Thoracic aorta (tissue), 2 donors: ENCODE measurements at regions not wholly inside any gene's neighbourhood (a gene's known extent, or its start where the extent isn't known, plus 50 kb on each side); places are given as distances from the start of the nearest gene placed in this dataset.
"Not testable (repeated sequence)": the region's sequence is repeated elsewhere in the genome, so short reads cannot be mapped to it uniquely, and the experiment has no call there.

Source experiments
- ATAC-seq: fragments of 150-250 bp; one replicate; pipeline ENCODE4 v1.8.0; 2017; ENCODE audit warnings: low read depth; ENCODE audit not compliant: insufficient number of reproducible peaks, low FRiP score
- DNase-seq: peaks from one replicate; pipeline ENCODE4 v3.0.0-alpha.2; 2020; ENCODE audit warnings: low spot score
- H3K27ac ChIP-seq, 2 donors: fragments of 200-600 bp; sonication (generic); 1 replicate in 1 of 2; 2 replicates in 1 of 2; pipeline ENCODE4 v1.5.1; 2016; ENCODE audit warnings: mild to moderate bottlenecking in 2 of 2, moderate library complexity in 2 of 2
- H3K27me3 ChIP-seq: fragments of 200-600 bp; sonication (generic); replicated peaks from 2 replicates; pipeline ENCODE4 v1.6.0; 2016; ENCODE audit warnings: mild to moderate bottlenecking; ENCODE audit not compliant: insufficient read depth
- H3K36me3 ChIP-seq: fragments of 200-600 bp; sonication (generic); one replicate; pipeline ENCODE4 v1.5.1; 2016
- H3K4me1 ChIP-seq, 2 donors: fragments of 200-600 bp; sonication (generic); 1 replicate in 1 of 2; 2 replicates in 1 of 2; pipeline versions ENCODE4 v1.5.1 to v1.6.0; 2016; ENCODE audit warnings: low read depth in 2 of 2, mild to moderate bottlenecking in 1 of 2; ENCODE audit not compliant: control insufficient read depth in 1 of 2
- H3K4me3 ChIP-seq: fragments of 200-600 bp; sonication (generic); 2 replicates; pipeline ENCODE4 v1.5.1; 2016; ENCODE audit warnings: mild to moderate bottlenecking
- H3K9me3 ChIP-seq: fragments of 200-600 bp; sonication (generic); 2 replicates; pipeline ENCODE4 v1.5.1; 2016
- TF ChIP-seq, protein P1 (sequence below): fragments of 200-600 bp; sonication (generic); IDR thresholded peaks from one replicate; pipeline ENCODE4 v1.5.1; 2019; ENCODE audit warnings: antibody characterized with exemption

DNA sequence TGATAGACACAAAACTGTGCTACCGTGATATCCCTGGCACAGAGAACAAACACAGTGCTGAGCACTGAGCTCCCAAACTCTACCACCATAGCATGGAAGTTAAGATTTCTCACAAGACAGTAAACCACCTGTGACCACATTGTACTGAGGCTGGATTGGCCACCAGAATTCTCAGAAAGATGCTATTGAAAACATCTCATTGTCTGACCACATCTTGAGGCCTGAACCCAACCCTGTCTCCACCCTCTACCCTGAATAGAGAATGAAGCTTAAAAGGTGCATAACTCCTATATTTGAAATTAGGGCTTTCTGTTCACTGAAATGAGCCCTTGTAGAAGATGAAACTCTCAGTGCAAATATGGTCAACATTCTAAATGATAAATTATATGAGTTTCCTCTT, 281.3 kb upstream of the NPAP1 start:
- Histone ChIP-seq H3K9me3 (no peaks in the 10 kb centered on the region), H3K27ac (no peak overlapping the region), H3K4me3 (no peak overlapping the region), H3K4me1 (no peaks in the 10 kb centered on the region), H3K27me3 (no peaks in the 10 kb centered on the region), H3K36me3 (no peaks in the 10 kb centered on the region)
- DNase-seq (no peak), ATAC-seq (no peak)
- TF ChIP-seq, protein P1, sequence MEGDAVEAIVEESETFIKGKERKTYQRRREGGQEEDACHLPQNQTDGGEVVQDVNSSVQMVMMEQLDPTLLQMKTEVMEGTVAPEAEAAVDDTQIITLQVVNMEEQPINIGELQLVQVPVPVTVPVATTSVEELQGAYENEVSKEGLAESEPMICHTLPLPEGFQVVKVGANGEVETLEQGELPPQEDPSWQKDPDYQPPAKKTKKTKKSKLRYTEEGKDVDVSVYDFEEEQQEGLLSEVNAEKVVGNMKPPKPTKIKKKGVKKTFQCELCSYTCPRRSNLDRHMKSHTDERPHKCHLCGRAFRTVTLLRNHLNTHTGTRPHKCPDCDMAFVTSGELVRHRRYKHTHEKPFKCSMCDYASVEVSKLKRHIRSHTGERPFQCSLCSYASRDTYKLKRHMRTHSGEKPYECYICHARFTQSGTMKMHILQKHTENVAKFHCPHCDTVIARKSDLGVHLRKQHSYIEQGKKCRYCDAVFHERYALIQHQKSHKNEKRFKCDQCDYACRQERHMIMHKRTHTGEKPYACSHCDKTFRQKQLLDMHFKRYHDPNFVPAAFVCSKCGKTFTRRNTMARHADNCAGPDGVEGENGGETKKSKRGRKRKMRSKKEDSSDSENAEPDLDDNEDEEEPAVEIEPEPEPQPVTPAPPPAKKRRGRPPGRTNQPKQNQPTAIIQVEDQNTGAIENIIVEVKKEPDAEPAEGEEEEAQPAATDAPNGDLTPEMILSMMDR: no peak

DNA sequence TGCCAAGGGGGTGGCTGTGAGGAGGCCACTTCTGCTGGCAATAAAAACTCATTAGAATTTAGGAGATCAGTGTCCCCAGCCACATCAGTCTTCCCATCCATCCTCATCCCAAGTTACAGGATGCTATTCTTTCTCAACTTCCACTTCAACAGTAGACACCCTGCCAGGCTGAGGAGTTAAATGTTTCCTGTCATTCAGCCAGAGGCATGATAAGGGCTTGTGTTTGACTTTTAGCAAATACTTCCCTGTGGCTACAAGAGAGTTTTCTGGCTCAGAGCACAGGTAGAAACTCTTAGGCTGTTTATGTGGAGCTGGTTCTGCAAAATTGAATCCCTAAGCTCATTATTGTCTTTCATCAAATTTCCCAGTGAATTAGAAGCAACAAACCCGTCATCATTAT, 262.9 kb upstream of the NPAP1 start:
- DNase-seq, H3K9me3 ChIP-seq, H3K4me1 ChIP-seq, H3K36me3 ChIP-seq, H3K27me3 ChIP-seq, H3K27ac ChIP-seq, H3K4me3 ChIP-seq, ATAC-seq: not testable (repeated sequence)

DNA sequence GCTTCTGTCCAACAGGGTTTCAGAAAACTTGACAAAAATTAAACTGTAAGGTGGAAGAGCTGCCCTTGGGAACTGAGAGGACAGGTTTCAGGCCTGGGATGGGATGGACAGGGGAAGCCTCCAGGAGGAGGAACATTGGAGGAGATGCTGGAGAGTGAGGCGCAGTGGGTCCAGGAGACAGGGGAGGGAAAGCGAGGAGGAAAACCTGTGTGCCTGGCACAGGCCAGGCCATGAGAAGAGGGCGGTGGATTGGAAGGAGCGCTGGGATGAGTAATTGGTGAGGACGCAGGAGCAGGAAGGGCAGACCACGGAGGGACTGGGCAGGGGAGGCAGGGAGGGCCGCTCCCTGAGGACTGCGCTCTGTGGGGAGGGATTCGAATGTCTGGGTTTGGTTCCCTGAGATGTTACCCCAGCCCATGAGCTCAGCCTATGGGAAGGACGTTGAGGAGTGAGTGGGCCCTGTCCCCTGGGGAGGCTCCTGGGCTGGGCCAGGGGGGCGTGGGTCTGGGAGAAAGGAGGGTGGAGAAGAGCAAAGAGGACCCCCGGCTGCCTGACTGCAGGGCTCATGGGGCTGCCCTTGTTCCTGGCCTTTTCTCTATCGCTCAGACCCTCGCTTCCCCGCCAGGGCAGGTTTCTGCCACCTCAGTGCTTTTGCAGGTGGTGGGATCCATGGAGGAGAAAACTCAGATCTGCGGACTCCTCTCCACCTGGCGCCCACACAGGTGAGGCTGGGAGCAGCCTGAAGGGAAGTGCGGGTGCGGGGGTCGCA, 249.1 kb upstream of the NPAP1 start:
- not testable (repeated sequence) for H3K27ac ChIP-seq, H3K9me3 ChIP-seq, DNase-seq, ATAC-seq, H3K36me3 ChIP-seq, H3K27me3 ChIP-seq, H3K4me1 ChIP-seq, H3K4me3 ChIP-seq

DNA sequence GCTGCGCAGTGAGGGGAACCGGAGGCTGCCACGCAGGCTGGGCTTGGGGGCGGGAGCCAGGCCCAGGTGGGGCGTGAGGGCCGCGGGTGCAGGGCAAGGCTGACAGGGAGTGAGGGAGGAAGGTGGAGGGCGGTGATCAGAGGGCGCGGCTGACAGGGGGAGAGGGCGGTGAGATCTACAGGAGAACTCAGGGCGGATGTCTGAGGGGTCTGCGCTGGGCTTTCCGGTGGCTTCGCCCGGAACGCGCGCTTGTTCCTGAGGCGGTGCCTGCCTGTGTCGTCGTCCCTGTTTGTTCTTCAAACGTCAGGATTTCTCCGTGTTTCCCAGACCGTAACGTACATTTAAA, 248.5 kb upstream of the NPAP1 start:
- ATAC-seq, H3K36me3 ChIP-seq, H3K27ac ChIP-seq, H3K4me3 ChIP-seq, H3K4me1 ChIP-seq, DNase-seq, H3K9me3 ChIP-seq, H3K27me3 ChIP-seq: not testable (repeated sequence)

GRCh38 chr15:24435075-24435820, 240.3 kb upstream of the NPAP1 start:
- H3K36me3 ChIP-seq, H3K27me3 ChIP-seq, DNase-seq, H3K4me1 ChIP-seq, ATAC-seq, H3K27ac ChIP-seq, H3K9me3 ChIP-seq, H3K4me3 ChIP-seq: not testable (repeated sequence)

DNA sequence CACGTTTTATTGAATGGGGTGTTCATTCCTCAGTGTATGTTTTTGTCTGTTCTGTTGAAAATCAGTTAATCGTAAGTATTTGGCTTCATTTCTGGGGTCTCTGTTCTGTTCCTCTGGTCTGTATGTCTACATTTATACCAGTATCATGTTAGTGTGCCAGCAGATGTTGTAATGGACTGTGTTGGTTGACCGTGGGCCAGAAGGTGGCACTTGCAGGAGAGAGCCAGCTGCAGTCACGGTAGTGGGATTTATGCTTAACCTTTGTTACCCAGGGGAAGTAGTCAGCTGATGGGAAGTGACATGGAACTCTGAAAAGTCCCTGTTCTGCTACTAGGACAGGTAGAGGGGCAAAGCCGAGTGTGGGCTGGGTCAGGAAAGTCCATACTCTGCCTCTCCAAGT, 238.3 kb upstream of the NPAP1 start:
- not testable (repeated sequence) for H3K4me3 ChIP-seq

GRCh38 chr15:24437735-24438134, 237.8 kb upstream of the NPAP1 start:
- ATAC-seq, H3K4me1 ChIP-seq, H3K27me3 ChIP-seq, H3K9me3 ChIP-seq, H3K27ac ChIP-seq, H3K36me3 ChIP-seq, DNase-seq, H3K4me3 ChIP-seq: not testable (repeated sequence)

More for the DNA sequence above, 238.3 kb upstream of the NPAP1 start:
- H3K36me3 ChIP-seq, DNase-seq, H3K9me3 ChIP-seq, H3K4me1 ChIP-seq, H3K27ac ChIP-seq, ATAC-seq, H3K27me3 ChIP-seq: not testable (repeated sequence)

- DNase-seq, H3K27me3 ChIP-seq, H3K27ac ChIP-seq, H3K9me3 ChIP-seq, H3K4me1 ChIP-seq, ATAC-seq, H3K4me3 ChIP-seq, H3K36me3 ChIP-seq: not testable (repeated sequence)
Observed at GRCh38 chr15:24477107-24478025, 198.2 kb upstream of the NPAP1 start.

DNA sequence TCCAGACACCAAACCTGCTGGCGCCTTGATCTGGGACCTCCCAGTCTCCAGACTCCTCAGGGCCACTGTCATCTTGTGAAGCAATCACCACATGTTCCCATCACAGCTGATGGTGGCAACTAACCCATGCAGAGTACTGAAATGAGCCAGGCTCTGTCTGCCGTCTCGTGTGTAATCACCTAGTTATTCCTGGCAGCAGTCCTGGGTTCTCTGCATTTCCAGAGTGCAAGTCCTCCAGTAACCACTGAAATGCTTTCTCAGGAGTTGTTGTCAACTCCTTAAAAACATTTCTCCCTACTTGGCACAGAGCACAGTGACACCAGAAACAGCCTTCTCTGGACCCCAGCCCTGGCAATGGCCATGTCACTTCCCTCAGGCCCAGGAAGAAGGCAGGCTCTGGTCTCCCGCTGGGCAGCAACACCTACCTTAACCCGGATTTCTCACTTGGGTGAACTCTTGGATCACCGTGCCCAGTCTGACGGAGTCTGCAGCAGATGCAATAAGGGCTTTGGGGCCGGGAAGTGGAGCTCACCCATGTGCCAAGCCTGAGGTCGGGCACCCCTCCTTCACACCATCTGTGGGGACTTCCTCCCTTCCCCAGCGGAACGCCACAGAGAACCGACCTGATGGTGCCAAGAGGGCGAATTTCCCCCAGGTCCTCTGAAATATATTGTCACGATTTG, 189.5 kb upstream of the NPAP1 start:
- H3K36me3 ChIP-seq, H3K9me3 ChIP-seq, DNase-seq, H3K4me3 ChIP-seq, H3K27me3 ChIP-seq, H3K4me1 ChIP-seq, H3K27ac ChIP-seq, ATAC-seq: not testable (repeated sequence)

DNA sequence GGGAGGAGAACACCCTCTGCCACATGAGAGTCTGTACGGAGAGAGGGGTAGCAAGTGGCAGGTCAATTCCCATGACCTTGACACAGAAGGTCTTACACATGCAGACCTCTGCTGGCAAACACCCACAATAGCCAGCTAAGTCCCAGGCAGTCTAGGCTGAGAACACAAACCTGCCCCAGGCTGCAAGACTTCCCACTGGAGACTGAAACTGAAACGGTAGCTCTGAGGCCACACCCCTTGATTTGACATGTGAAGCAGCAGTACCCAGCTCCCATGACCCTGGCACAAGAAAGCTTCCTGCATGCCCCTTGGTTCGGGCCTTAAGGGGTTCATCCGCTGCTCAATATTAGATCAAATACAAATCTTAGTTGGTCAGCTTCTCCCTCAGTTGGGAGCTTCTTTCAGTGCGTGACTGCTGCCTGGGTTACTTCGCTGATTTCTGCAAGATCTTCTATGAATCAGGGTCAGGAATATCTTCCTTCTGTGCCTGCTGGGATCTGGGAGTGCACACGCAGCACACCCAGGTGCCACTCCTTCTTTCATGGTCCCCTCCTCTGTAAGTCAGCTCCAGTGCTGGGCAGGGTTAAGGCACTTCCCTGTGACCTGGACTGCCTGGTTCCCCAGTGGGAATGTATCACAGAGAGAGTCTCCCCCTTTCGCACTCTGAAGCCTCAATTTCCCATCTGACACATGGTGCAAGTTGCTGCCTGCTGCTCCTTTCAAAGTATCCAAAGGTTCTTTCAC, 187.2 kb upstream of the NPAP1 start:
- ATAC-seq: not testable (repeated sequence)

More for the DNA sequence above, 187.2 kb upstream of the NPAP1 start:
- DNase-seq, H3K27me3 ChIP-seq, H3K27ac ChIP-seq, H3K36me3 ChIP-seq, H3K4me1 ChIP-seq, H3K4me3 ChIP-seq, H3K9me3 ChIP-seq: not testable (repeated sequence)
